Endodermal cell (in vitro differentiated cells): ENCODE measurements at regions not wholly inside any gene's neighbourhood (a gene's known extent, or its start where the extent isn't known, plus 50 kb on each side); places are given as distances from the start of the nearest gene placed in this dataset.

Experiments used
- DNase-seq: peaks from one replicate; pipeline ENCODE4 v3.0.0-alpha.2; 2017
- H3K27ac ChIP-seq: 2 replicates; pipeline ENCODE4 v1.5.1; 2013; ENCODE audit warnings: mild to moderate bottlenecking, low read depth, low read length, moderate library complexity
- H3K27me3 ChIP-seq: 2 replicates; pipeline ENCODE4 v1.6.1; 2013; ENCODE audit warnings: mild to moderate bottlenecking, low read length, moderate library complexity; ENCODE audit not compliant: insufficient read depth, control insufficient read depth, poor library complexity, severe bottlenecking
- H3K36me3 ChIP-seq: 2 replicates; pipeline ENCODE4 v1.7.0; 2013; ENCODE audit warnings: mild to moderate bottlenecking, low read length, moderate library complexity; ENCODE audit not compliant: control insufficient read depth, insufficient read depth
- H3K4me1 ChIP-seq: one replicate; pipeline ENCODE4 v1.7.0; 2013; ENCODE audit warnings: low read length; ENCODE audit not compliant: control insufficient read depth, insufficient read depth
- H3K4me3 ChIP-seq: 2 replicates; pipeline ENCODE4 v1.5.1; 2013; ENCODE audit warnings: mild to moderate bottlenecking, low read length, moderate library complexity
- H3K9ac ChIP-seq: 2 replicates; pipeline ENCODE4 v1.6.1; 2013; ENCODE audit warnings: mild to moderate bottlenecking, low read length, moderate library complexity; ENCODE audit not compliant: poor library complexity, severe bottlenecking; ENCODE audit errors: extremely low read depth
- H3K9me3 ChIP-seq: 2 replicates; pipeline ENCODE4 v1.6.1; 2013; ENCODE audit warnings: mild to moderate bottlenecking, low read length, moderate library complexity; ENCODE audit not compliant: control insufficient read depth
- H3K27ac Mint-ChIP-seq: 2 replicates; pipeline ENCODE4 v1.8.0; 2020; ENCODE audit warnings: mixed read lengths
- H3K27me3 Mint-ChIP-seq: 2 replicates; pipeline ENCODE4 v1.8.0; 2021; ENCODE audit warnings: mild to moderate bottlenecking, mixed read lengths; ENCODE audit not compliant: insufficient read depth
- H3K36me3 Mint-ChIP-seq: 2 replicates; pipeline ENCODE4 v1.8.0; 2020; ENCODE audit warnings: low read depth, mixed read lengths
- H3K4me1 Mint-ChIP-seq: 2 replicates; pipeline ENCODE4 v1.8.0; 2020; ENCODE audit warnings: mixed read lengths
- H3K4me3 Mint-ChIP-seq: 2 replicates; pipeline ENCODE4 v1.8.0; 2020; ENCODE audit warnings: mild to moderate bottlenecking, moderate library complexity, mixed read lengths
- H3K9me3 Mint-ChIP-seq: 2 replicates; pipeline ENCODE4 v1.8.0; 2020; ENCODE audit warnings: mild to moderate bottlenecking, mixed read lengths
- CTCF ChIP-seq: fragments of 200-600 bp; sonication (generic); conservative IDR thresholded peaks from 2 replicates; pipeline ENCODE4 v1.5.0; 2021; ENCODE audit warnings: antibody characterized with exemption, mild to moderate bottlenecking
- WGBS, 2 experiments: methylation state at CpG; one replicate each; pipeline versions ENCODE4 v1.1.5 to v1.1.7; 2013; ENCODE audit warnings: missing lambda C conversion rate in 2 of 2, mixed read lengths in 1 of 2; ENCODE audit not compliant: insufficient coverage in 1 of 2, insufficient read length in 1 of 2; 5-methylcytosine and 5-hydroxymethylcytosine counted together

- H3K4me3 ChIP-seq, result no peak overlapping the region
- WGBS, 2 experiments, result 94 to 100% methylated on average over 2 of the region's 2 CpGs
- Mint-ChIP-seq H3K27ac (no peak overlapping the region), H3K27me3 (peaks cover 2% of the 10 kb centered on the region), H3K36me3 (no peaks in the 10 kb centered on the region), H3K9me3 (peaks cover 9% of the 10 kb centered on the region), H3K4me1 (no peaks in the 10 kb centered on the region), H3K4me3 (no peak overlapping the region)
- H3K9ac ChIP-seq, result no peak overlapping the region
- no peaks in the 10 kb centered on the region for H3K36me3 ChIP-seq
- H3K27ac ChIP-seq, result no peak overlapping the region
- no peaks in the 10 kb centered on the region for H3K27me3 ChIP-seq
- no peak for DNase-seq
- no peaks in the 10 kb centered on the region for H3K4me1 ChIP-seq
- no peak for TF ChIP-seq CTCF
- no peaks in the 10 kb centered on the region for H3K9me3 ChIP-seq
Measured at GRCh38 chr3:156070028-156070427, 50.4 kb upstream of the KCNAB1 start.
